Fibroblast of mammary gland (primary cell): ENCODE measurements at regions not wholly inside any gene's neighbourhood (a gene's known extent, or its start where the extent isn't known, plus 50 kb on each side); places are given as distances from the start of the nearest gene placed in this dataset.

Experiments
- DNase-seq: peaks from one replicate; pipeline ENCODE4 v3.0.0-alpha.2; 2010; ENCODE audit warnings: low read depth
- H3K4me3 ChIP-seq: 2 replicates; pipeline ENCODE4 v1.5.1; 2011; ENCODE audit warnings: low read depth, mild to moderate bottlenecking, low read length, moderate library complexity; ENCODE audit not compliant: control insufficient read depth
- CTCF ChIP-seq: conservative IDR thresholded peaks from 2 replicates; pipeline ENCODE4 v1.5.1; 2011; ENCODE audit warnings: low read depth, low read length, inconsistent platforms; ENCODE audit not compliant: control insufficient read depth, insufficient read depth

GRCh38 chr2:153222231-153223165 is 256.1 kb downstream of the RPRM start:
- no peak overlapping the region for H3K4me3 ChIP-seq
- TF ChIP-seq CTCF, result no peak
- no peak for DNase-seq

GRCh38 chr2:153221506-153221905 is 257.1 kb downstream of the RPRM start:
- no peak for DNase-seq
- TF ChIP-seq CTCF, result no peak
- H3K4me3 ChIP-seq, result no peak overlapping the region

- no peak overlapping the region for H3K4me3 ChIP-seq
- no peak for DNase-seq
- TF ChIP-seq CTCF, result no peak
Observed at GRCh38 chr2:153221087-153221486, 257.5 kb downstream of the RPRM start.

- no peak for TF ChIP-seq CTCF
- H3K4me3 ChIP-seq, result no peak overlapping the region
- DNase-seq, result no peak
Observed at GRCh38 chr2:153218851-153219250, 259.7 kb downstream of the RPRM start.

- no peak overlapping the region for H3K4me3 ChIP-seq
- no peak for DNase-seq
- no peak for TF ChIP-seq CTCF
Observed at GRCh38 chr2:153214337-153214736, 264.2 kb downstream of the RPRM start.

- no peak for TF ChIP-seq CTCF
- no peak overlapping the region for H3K4me3 ChIP-seq
- DNase-seq, result no peak
Observed at GRCh38 chr2:153213022-153213421, 265.5 kb downstream of the RPRM start.
